ENCODE measurements at regions not wholly inside any gene's neighbourhood (a gene's known extent, or its start where the extent isn't known, plus 50 kb on each side); places are given as distances from the start of the nearest gene placed in this dataset.

DNA sequence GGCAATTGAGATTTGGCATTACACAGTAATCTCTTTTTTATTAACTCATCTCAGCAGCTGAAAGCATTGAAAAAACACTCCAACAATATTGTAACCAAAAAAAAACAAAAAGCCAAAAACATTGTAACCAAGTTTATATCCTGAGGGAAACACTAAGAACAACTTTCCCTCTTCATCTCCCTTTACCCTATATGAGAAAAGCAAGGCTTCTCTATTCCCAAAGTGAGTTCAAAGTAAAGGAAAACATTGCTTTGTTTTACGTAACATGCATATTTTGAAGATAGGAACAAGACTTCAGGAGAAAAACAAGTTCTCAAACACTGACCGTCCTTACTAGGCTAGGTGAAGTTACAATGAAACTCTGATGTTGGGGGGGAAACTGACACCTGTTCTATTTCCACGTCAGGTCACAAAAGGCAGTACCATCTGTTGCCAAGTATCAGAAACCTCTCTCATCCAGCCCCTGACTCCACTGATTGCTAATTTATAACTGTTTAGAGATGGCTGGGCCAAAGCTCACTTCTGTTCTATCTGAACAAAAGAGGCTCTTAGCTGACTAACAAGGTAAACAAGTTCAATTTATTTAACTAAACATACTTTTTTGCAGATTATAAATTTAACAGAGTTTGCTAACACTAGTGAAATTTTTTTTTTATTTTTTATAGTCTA, 67.9 kb upstream of the PLXNC1 start:
- no peak for DNase-seq
- peaks cover 15% of the 10 kb centered on the region for H3K4me1 ChIP-seq
- H3K36me3 ChIP-seq, result no peaks in the 10 kb centered on the region
- intact Hi-C loops (cut with DNase I), result no loop called here
- ATAC-seq, result no peak
- H3K27me3 ChIP-seq (ENCODE audit: low read depth), result no peaks in the 10 kb centered on the region
- no peak for TF ChIP-seq CTCF (IDR thresholded peaks at IDR 0.05)
- H3K4me3 ChIP-seq, result no peak overlapping the region
- H3K9me3 ChIP-seq, result no peaks in the 10 kb centered on the region
- no peak overlapping the region for H3K27ac ChIP-seq

DNA sequence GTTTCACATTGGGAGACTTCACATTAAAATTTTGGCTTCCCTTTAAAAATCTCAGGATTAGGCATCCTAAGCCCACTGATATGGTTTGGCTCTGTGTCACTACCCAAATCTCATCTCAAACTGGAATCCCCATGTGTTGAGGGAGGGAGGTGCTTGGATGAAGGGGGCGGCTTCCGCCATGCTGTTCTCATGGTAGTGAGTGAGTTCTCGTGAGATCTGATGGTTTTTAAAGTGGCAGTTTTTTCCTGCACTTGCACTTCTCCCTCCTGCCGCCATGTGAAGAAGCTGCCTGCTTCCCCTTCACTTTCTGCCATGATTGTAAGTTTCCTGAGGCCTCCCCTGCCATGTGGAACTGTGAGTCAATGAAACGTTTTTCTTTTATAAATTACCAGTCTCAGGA, 65.7 kb upstream of the PLXNC1 start:
- TF ChIP-seq CTCF (IDR thresholded peaks at IDR 0.05), result no peak
- intact Hi-C loops (cut with DNase I), result no loop called here
- H3K27ac ChIP-seq, result no peak overlapping the region
- no peaks in the 10 kb centered on the region for H3K27me3 ChIP-seq (ENCODE audit: low read depth)
- no peak for ATAC-seq
- no peaks in the 10 kb centered on the region for H3K9me3 ChIP-seq
- DNase-seq, result no peak
- no peaks in the 10 kb centered on the region for H3K36me3 ChIP-seq
- H3K4me1 ChIP-seq, result peaks cover 11% of the 10 kb centered on the region
- H3K4me3 ChIP-seq, result no peak overlapping the region

GRCh38 chr12:94089891-94090290, 58.5 kb upstream of the PLXNC1 start:
- Histone ChIP-seq H3K4me1 (no peaks in the 10 kb centered on the region), H3K27ac (no peak overlapping the region), H3K4me3 (no peak overlapping the region), H3K36me3 (no peaks in the 10 kb centered on the region), H3K9me3 (no peaks in the 10 kb centered on the region), H3K27me3 (ENCODE audit: low read depth) (no peaks in the 10 kb centered on the region)
- TF ChIP-seq CTCF (IDR thresholded peaks at IDR 0.05), result no peak
- DNase-seq (no peak), ATAC-seq (no peak)
- intact Hi-C loops (cut with DNase I), result no loop called here

- ATAC-seq, result no peak
- H3K9me3 ChIP-seq, result no peaks in the 10 kb centered on the region
- DNase-seq, result no peak
These were observed 56.8 kb upstream of the PLXNC1 start for GRCh38 chr12:94091624-94092023.

DNA sequence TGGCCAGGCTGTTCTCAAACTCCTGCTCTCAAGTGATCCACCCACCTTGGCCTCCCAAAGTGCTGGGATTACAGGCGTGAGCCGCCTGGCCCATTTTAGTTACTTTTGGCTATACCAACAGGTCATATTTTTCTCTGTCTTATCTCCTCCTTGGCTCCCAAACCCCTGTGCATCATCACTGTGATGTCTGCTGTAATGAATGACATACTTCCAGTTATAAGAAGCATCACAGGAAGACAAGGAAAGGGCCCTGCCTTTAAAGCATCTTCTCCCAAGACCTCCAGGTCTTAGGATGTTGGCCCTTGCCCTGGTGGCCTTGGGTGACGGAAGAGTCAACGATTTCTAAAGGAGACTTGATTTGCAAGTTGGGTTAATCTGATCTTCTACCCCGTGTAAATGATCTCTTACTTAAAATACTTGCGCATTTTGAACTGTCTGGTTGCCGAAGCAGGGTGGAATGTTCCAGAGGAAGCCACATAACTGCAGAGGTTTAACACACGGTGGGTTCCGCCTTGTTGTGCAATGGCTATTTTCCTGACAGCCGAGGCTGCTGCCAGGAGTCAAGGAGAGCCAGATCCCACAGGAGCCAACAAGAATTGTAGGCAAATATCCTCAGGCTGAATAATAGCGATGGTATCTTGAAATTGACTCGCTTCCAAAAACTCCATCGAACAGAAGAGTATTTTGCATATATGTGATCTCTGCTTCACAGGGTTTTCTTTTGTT, 55.7 kb upstream of the PLXNC1 start:
- ATAC-seq (peak in 1 of 2 donors; percentile 46), DNase-seq (no peak)
- TF ChIP-seq CTCF (IDR thresholded peaks at IDR 0.05), result no peak
- intact Hi-C loops (cut with DNase I), result no loop called here
- Histone ChIP-seq H3K27me3 (ENCODE audit: low read depth) (no peaks in the 10 kb centered on the region), H3K36me3 (no peaks in the 10 kb centered on the region), H3K9me3 (no peaks in the 10 kb centered on the region), H3K27ac (no peak overlapping the region), H3K4me1 (no peaks in the 10 kb centered on the region), H3K4me3 (no peak overlapping the region)

More at GRCh38 chr12:94091624-94092023, 56.8 kb upstream of the PLXNC1 start:
- Histone ChIP-seq H3K27me3 (ENCODE audit: low read depth) (no peaks in the 10 kb centered on the region), H3K4me1 (no peaks in the 10 kb centered on the region), H3K27ac (no peak overlapping the region), H3K4me3 (no peak overlapping the region), H3K36me3 (no peaks in the 10 kb centered on the region)
- TF ChIP-seq CTCF (IDR thresholded peaks at IDR 0.05), result no peak
- intact Hi-C loops (cut with DNase I), result no loop called here
